ENCODE measurements at regions not wholly inside any gene's neighbourhood (a gene's known extent, or its start where the extent isn't known, plus 50 kb on each side); places are given as distances from the start of the nearest gene placed in this dataset.

- Histone ChIP-seq H3K27ac (ENCODE audit: low read depth in 2 of 2, low read length in 1 of 2) (no peak overlapping the region), H3K27me3 (ENCODE audit: insufficient read depth) (no peaks in the 10 kb centered on the region), H3K36me3 (replicated peaks in 1 of 2; ENCODE audit: control insufficient read depth in 1 of 2, insufficient read depth in 2 of 2, low read length in 1 of 2) (no peaks in the 10 kb centered on the region), H2AFZ (ENCODE audit: low read depth) (no peak overlapping the region), H3K79me2 (ENCODE audit: insufficient read depth) (no peaks in the 10 kb centered on the region), H3K9ac (no peak overlapping the region), H3K4me3 (ENCODE audit: low read depth in 2 of 2, low read length in 1 of 2) (no peak overlapping the region), H3F3A (replicated peaks; ENCODE audit: insufficient read depth) (no peaks in the 10 kb centered on the region), H3K4me1 (ENCODE audit: control insufficient read depth in 1 of 2, insufficient read depth in 2 of 2, low read depth in 1 of 2, low read length in 1 of 2) (peaks cover 0 to 22% of the 10 kb centered on the region in 2 experiments; a peak in 2 of 4 replicates), H4K20me1 (ENCODE audit: insufficient read depth) (no peaks in the 10 kb centered on the region), H3K4me2 (no peak overlapping the region), H3K9me2 (no peaks in the 10 kb centered on the region), H3K9me3 (no peaks in the 10 kb centered on the region)
- no peak for DNase-seq
- CTCF ChIA-PET, result interaction anchor here (0.6 to 3.6 kb wide), 3 partner anchors 14 to 402 kb away, joined by 3 to 20 read pairs (median 4); no protein-coding TSS in a partner anchor
- TF ChIP-seq ELF1 (IDR thresholded peaks at IDR 0.05) (no peak), RFX5 (IDR thresholded peaks at IDR 0.05; ENCODE audit: low read length) (no peak), GABPA (IDR thresholded peaks at IDR 0.05; ENCODE audit: low read depth) (no peak), NFIC (IDR thresholded peaks at IDR 0.05; ENCODE audit: borderline replicate concordance) (no peak), FOXJ3 (CRISPR knock-in tag; IDR thresholded peaks at IDR 0.05) (no peak), RCOR1 (IDR thresholded peaks at IDR 0.05; ENCODE audit: low read length) (no peak), CHD2 (IDR thresholded peaks at IDR 0.05; ENCODE audit: low read length, partially characterized antibody) (no peak), EP300 (IDR thresholded peaks at IDR 0.05; ENCODE audit: borderline replicate concordance in 1 of 2, low read depth in 1 of 2, low read length in 1 of 2) (no peak), JUND (IDR thresholded peaks at IDR 0.05) (no peak), USF1 (IDR thresholded peaks at IDR 0.05; ENCODE audit: borderline replicate concordance, low read depth) (no peak), EZH2phosphoT487 (IDR thresholded peaks at IDR 0.05; ENCODE audit: borderline replicate concordance, low read depth) (no peak), PBX3 (IDR thresholded peaks at IDR 0.05) (no peak), TEAD4 (IDR thresholded peaks at IDR 0.05; ENCODE audit: borderline replicate concordance, insufficient read depth) (no peak), YY1 (IDR thresholded peaks at IDR 0.05; ENCODE audit: low read depth) (no peak), RXRA (IDR thresholded peaks at IDR 0.05; ENCODE audit: borderline replicate concordance, low read depth) (no peak), POLR2AphosphoS5 (IDR thresholded peaks at IDR 0.05; ENCODE audit: low read depth, low read length) (no peak)
- TF ChIP-seq, protein P1, sequence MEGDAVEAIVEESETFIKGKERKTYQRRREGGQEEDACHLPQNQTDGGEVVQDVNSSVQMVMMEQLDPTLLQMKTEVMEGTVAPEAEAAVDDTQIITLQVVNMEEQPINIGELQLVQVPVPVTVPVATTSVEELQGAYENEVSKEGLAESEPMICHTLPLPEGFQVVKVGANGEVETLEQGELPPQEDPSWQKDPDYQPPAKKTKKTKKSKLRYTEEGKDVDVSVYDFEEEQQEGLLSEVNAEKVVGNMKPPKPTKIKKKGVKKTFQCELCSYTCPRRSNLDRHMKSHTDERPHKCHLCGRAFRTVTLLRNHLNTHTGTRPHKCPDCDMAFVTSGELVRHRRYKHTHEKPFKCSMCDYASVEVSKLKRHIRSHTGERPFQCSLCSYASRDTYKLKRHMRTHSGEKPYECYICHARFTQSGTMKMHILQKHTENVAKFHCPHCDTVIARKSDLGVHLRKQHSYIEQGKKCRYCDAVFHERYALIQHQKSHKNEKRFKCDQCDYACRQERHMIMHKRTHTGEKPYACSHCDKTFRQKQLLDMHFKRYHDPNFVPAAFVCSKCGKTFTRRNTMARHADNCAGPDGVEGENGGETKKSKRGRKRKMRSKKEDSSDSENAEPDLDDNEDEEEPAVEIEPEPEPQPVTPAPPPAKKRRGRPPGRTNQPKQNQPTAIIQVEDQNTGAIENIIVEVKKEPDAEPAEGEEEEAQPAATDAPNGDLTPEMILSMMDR (IDR thresholded peaks at IDR 0.05), result no peak
- TF ChIP-seq, protein P2, sequence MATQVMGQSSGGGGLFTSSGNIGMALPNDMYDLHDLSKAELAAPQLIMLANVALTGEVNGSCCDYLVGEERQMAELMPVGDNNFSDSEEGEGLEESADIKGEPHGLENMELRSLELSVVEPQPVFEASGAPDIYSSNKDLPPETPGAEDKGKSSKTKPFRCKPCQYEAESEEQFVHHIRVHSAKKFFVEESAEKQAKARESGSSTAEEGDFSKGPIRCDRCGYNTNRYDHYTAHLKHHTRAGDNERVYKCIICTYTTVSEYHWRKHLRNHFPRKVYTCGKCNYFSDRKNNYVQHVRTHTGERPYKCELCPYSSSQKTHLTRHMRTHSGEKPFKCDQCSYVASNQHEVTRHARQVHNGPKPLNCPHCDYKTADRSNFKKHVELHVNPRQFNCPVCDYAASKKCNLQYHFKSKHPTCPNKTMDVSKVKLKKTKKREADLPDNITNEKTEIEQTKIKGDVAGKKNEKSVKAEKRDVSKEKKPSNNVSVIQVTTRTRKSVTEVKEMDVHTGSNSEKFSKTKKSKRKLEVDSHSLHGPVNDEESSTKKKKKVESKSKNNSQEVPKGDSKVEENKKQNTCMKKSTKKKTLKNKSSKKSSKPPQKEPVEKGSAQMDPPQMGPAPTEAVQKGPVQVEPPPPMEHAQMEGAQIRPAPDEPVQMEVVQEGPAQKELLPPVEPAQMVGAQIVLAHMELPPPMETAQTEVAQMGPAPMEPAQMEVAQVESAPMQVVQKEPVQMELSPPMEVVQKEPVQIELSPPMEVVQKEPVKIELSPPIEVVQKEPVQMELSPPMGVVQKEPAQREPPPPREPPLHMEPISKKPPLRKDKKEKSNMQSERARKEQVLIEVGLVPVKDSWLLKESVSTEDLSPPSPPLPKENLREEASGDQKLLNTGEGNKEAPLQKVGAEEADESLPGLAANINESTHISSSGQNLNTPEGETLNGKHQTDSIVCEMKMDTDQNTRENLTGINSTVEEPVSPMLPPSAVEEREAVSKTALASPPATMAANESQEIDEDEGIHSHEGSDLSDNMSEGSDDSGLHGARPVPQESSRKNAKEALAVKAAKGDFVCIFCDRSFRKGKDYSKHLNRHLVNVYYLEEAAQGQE (IDR thresholded peaks at IDR 0.05; ENCODE audit: low read depth, low read length), result no peak
- 26% methylated on average over 3 of the region's 3 CpGs for WGBS (ENCODE audit: low lambda C conversion rate)
- POLR2A ChIA-PET, result no interaction called here
These were observed 400.6 kb downstream of the GADD45G start for GRCh38 chr9:90005388-90005787.

Measured in SK-N-SH (cell line).